ENCODE measurements at regions not wholly inside any gene's neighbourhood (a gene's known extent, or its start where the extent isn't known, plus 50 kb on each side); places are given as distances from the start of the nearest gene placed in this dataset.

GRCh38 chr3:40653001-40653400, 128.2 kb downstream of the ZNF621 start:
- Histone ChIP-seq H3K36me3 (ENCODE audit: insufficient read depth, low read length) (no peaks in the 10 kb centered on the region), H3K4me2 (ENCODE audit: insufficient read depth, low read length) (no peak overlapping the region), H2AFZ (ENCODE audit: low read depth, low read length) (no peak overlapping the region), H3K4me1 (ENCODE audit: insufficient read depth, low read length) (no peaks in the 10 kb centered on the region), H4K20me1 (ENCODE audit: insufficient read depth, low read length) (no peaks in the 10 kb centered on the region), H3K9ac (ENCODE audit: low read depth, low read length) (no peak overlapping the region), H3K27ac (ENCODE audit: low read length) (no peak overlapping the region), H3K79me2 (ENCODE audit: insufficient read depth, low read length) (no peaks in the 10 kb centered on the region), H3K9me3 (ENCODE audit: insufficient read depth, low read length, severe bottlenecking) (no peaks in the 10 kb centered on the region), H3K27me3 (ENCODE audit: insufficient read depth, low read length, poor library complexity) (peaks cover 2% of the 10 kb centered on the region), H3K4me3 (ENCODE audit: low read depth in 1 of 2, low read length in 2 of 2) (no peak overlapping the region)
- no peak for ATAC-seq (ENCODE audit: insufficient read depth, low read depth)
- no peak for DNase-seq
- no peak for TF ChIP-seq EZH2 (IDR thresholded peaks at IDR 0.05; ENCODE audit: borderline replicate concordance, low read depth, low read length, severe bottlenecking)
- TF ChIP-seq CTCF (IDR thresholded peaks at IDR 0.05; ENCODE audit: borderline replicate concordance, extremely low read depth, low read length, poor library complexity, severe bottlenecking): no peak

GRCh38 chr3:40653878-40654277, 129.1 kb downstream of the ZNF621 start:
- Histone ChIP-seq H3K27ac (ENCODE audit: low read length) (no peak overlapping the region), H3K4me2 (ENCODE audit: insufficient read depth, low read length) (no peak overlapping the region), H4K20me1 (ENCODE audit: insufficient read depth, low read length) (no peaks in the 10 kb centered on the region), H3K4me1 (ENCODE audit: insufficient read depth, low read length) (no peaks in the 10 kb centered on the region), H3K36me3 (ENCODE audit: insufficient read depth, low read length) (no peaks in the 10 kb centered on the region), H3K9me3 (ENCODE audit: insufficient read depth, low read length, severe bottlenecking) (no peaks in the 10 kb centered on the region), H3K4me3 (ENCODE audit: low read depth in 1 of 2, low read length in 2 of 2) (no peak overlapping the region), H3K9ac (ENCODE audit: low read depth, low read length) (no peak overlapping the region), H2AFZ (ENCODE audit: low read depth, low read length) (no peak overlapping the region), H3K27me3 (ENCODE audit: insufficient read depth, low read length, poor library complexity) (peaks cover 2% of the 10 kb centered on the region), H3K79me2 (ENCODE audit: insufficient read depth, low read length) (no peaks in the 10 kb centered on the region)
- ATAC-seq (ENCODE audit: insufficient read depth, low read depth) (no peak), DNase-seq (no peak)
- TF ChIP-seq CTCF (IDR thresholded peaks at IDR 0.05; ENCODE audit: borderline replicate concordance, extremely low read depth, low read length, poor library complexity, severe bottlenecking): no peak
- no peak for TF ChIP-seq EZH2 (IDR thresholded peaks at IDR 0.05; ENCODE audit: borderline replicate concordance, low read depth, low read length, severe bottlenecking)

- H3K36me3 ChIP-seq (ENCODE audit: insufficient read depth, low read length): no peaks in the 10 kb centered on the region
- H3K79me2 ChIP-seq (ENCODE audit: insufficient read depth, low read length): no peaks in the 10 kb centered on the region
- H3K27ac ChIP-seq (ENCODE audit: low read length): no peak overlapping the region
- H3K9me3 ChIP-seq (ENCODE audit: insufficient read depth, low read length, severe bottlenecking): no peaks in the 10 kb centered on the region
- no peak overlapping the region for H3K9ac ChIP-seq (ENCODE audit: low read depth, low read length)
- peaks cover 8% of the 10 kb centered on the region for H3K27me3 ChIP-seq (ENCODE audit: insufficient read depth, low read length, poor library complexity)
- no peak overlapping the region for H3K4me3 ChIP-seq (ENCODE audit: low read depth in 1 of 2, low read length in 2 of 2)
- no peak for ATAC-seq (ENCODE audit: insufficient read depth, low read depth)
- H4K20me1 ChIP-seq (ENCODE audit: insufficient read depth, low read length): no peaks in the 10 kb centered on the region
- no peak overlapping the region for H3K4me2 ChIP-seq (ENCODE audit: insufficient read depth, low read length)
- no peak for DNase-seq
- no peak overlapping the region for H2AFZ ChIP-seq (ENCODE audit: low read depth, low read length)
- TF ChIP-seq CTCF (IDR thresholded peaks at IDR 0.05; ENCODE audit: borderline replicate concordance, extremely low read depth, low read length, poor library complexity, severe bottlenecking) (no peak), EZH2 (IDR thresholded peaks at IDR 0.05; ENCODE audit: borderline replicate concordance, low read depth, low read length, severe bottlenecking) (no peak)
- H3K4me1 ChIP-seq (ENCODE audit: insufficient read depth, low read length): no peaks in the 10 kb centered on the region
Observed at GRCh38 chr3:40655551-40655950, 130.8 kb downstream of the ZNF621 start.

GRCh38 chr3:40657623-40658022, 132.9 kb downstream of the ZNF621 start:
- Histone ChIP-seq H2AFZ (ENCODE audit: low read depth, low read length) (no peak overlapping the region), H3K36me3 (ENCODE audit: insufficient read depth, low read length) (no peaks in the 10 kb centered on the region), H4K20me1 (ENCODE audit: insufficient read depth, low read length) (no peaks in the 10 kb centered on the region), H3K9ac (ENCODE audit: low read depth, low read length) (no peak overlapping the region), H3K4me1 (ENCODE audit: insufficient read depth, low read length) (no peaks in the 10 kb centered on the region), H3K4me3 (ENCODE audit: low read depth in 1 of 2, low read length in 2 of 2) (no peak overlapping the region), H3K27ac (ENCODE audit: low read length) (no peak overlapping the region), H3K79me2 (ENCODE audit: insufficient read depth, low read length) (no peaks in the 10 kb centered on the region), H3K27me3 (ENCODE audit: insufficient read depth, low read length, poor library complexity) (peaks cover 10% of the 10 kb centered on the region), H3K9me3 (ENCODE audit: insufficient read depth, low read length, severe bottlenecking) (no peaks in the 10 kb centered on the region), H3K4me2 (ENCODE audit: insufficient read depth, low read length) (no peak overlapping the region)
- no peak for ATAC-seq (ENCODE audit: insufficient read depth, low read depth)
- DNase-seq: no peak
- TF ChIP-seq EZH2 (IDR thresholded peaks at IDR 0.05; ENCODE audit: borderline replicate concordance, low read depth, low read length, severe bottlenecking) (no peak), CTCF (IDR thresholded peaks at IDR 0.05; ENCODE audit: borderline replicate concordance, extremely low read depth, low read length, poor library complexity, severe bottlenecking) (no peak)

Measured in DND-41 (cell line).